ENCODE measurements at regions not wholly inside any gene's neighbourhood (a gene's known extent, or its start where the extent isn't known, plus 50 kb on each side); places are given as distances from the start of the nearest gene placed in this dataset.

GRCh38 chr7:155919391-155920067 is 107.3 kb upstream of the SHH start:
- no peak overlapping the region for H3K4me3 ChIP-seq (ENCODE audit: low read depth in 1 of 2, low read length in 2 of 2)
- no peaks in the 10 kb centered on the region for H3K36me3 ChIP-seq (ENCODE audit: control insufficient read depth in 1 of 2, insufficient read depth in 2 of 2, low read length in 2 of 2)
- H3K4me1 ChIP-seq (ENCODE audit: control insufficient read depth in 1 of 2, insufficient read depth in 2 of 2, low read length in 2 of 2) = no peaks in the 10 kb centered on the region
- no peak overlapping the region for H3K27ac ChIP-seq (ENCODE audit: low read length)
- H3K9me3 ChIP-seq (ENCODE audit: control insufficient read depth in 1 of 2, low read length in 2 of 2) = no peaks in the 10 kb centered on the region
- no peaks in the 10 kb centered on the region for H3K27me3 ChIP-seq (ENCODE audit: low read depth, low read length)

GRCh38 chr7:155918720-155919390 is 106.6 kb upstream of the SHH start:
- H3K9me3 ChIP-seq (ENCODE audit: control insufficient read depth in 1 of 2, low read length in 2 of 2) = no peaks in the 10 kb centered on the region
- H3K27ac ChIP-seq (ENCODE audit: low read length) = no peak overlapping the region
- H3K4me3 ChIP-seq (ENCODE audit: low read depth in 1 of 2, low read length in 2 of 2) = no peak overlapping the region
- H3K36me3 ChIP-seq (ENCODE audit: control insufficient read depth in 1 of 2, insufficient read depth in 2 of 2, low read length in 2 of 2) = no peaks in the 10 kb centered on the region
- no peaks in the 10 kb centered on the region for H3K27me3 ChIP-seq (ENCODE audit: low read depth, low read length)
- no peaks in the 10 kb centered on the region for H3K4me1 ChIP-seq (ENCODE audit: control insufficient read depth in 1 of 2, insufficient read depth in 2 of 2, low read length in 2 of 2)

- H3K4me1 ChIP-seq (ENCODE audit: control insufficient read depth in 1 of 2, insufficient read depth in 2 of 2, low read length in 2 of 2) = no peaks in the 10 kb centered on the region
- no peaks in the 10 kb centered on the region for H3K9me3 ChIP-seq (ENCODE audit: control insufficient read depth in 1 of 2, low read length in 2 of 2)
- H3K27me3 ChIP-seq (ENCODE audit: low read depth, low read length) = no peaks in the 10 kb centered on the region
- no peak overlapping the region for H3K4me3 ChIP-seq (ENCODE audit: low read depth in 1 of 2, low read length in 2 of 2)
- no peak overlapping the region for H3K27ac ChIP-seq (ENCODE audit: low read length)
- no peaks in the 10 kb centered on the region for H3K36me3 ChIP-seq (ENCODE audit: control insufficient read depth in 1 of 2, insufficient read depth in 2 of 2, low read length in 2 of 2)
Measured at GRCh38 chr7:155917836-155918430, 105.7 kb upstream of the SHH start.

GRCh38 chr7:155916926-155917655 is 104.8 kb upstream of the SHH start:
- no peak overlapping the region for H3K27ac ChIP-seq (ENCODE audit: low read length)
- peaks cover 0 to 3% of the 10 kb centered on the region in 2 donors for H3K9me3 ChIP-seq (ENCODE audit: control insufficient read depth in 1 of 2, low read length in 2 of 2)
- H3K27me3 ChIP-seq (ENCODE audit: low read depth, low read length) = no peaks in the 10 kb centered on the region
- no peaks in the 10 kb centered on the region for H3K36me3 ChIP-seq (ENCODE audit: control insufficient read depth in 1 of 2, insufficient read depth in 2 of 2, low read length in 2 of 2)
- H3K4me3 ChIP-seq (ENCODE audit: low read depth in 1 of 2, low read length in 2 of 2) = no peak overlapping the region
- H3K4me1 ChIP-seq (ENCODE audit: control insufficient read depth in 1 of 2, insufficient read depth in 2 of 2, low read length in 2 of 2) = no peaks in the 10 kb centered on the region

- no peaks in the 10 kb centered on the region for H3K4me1 ChIP-seq (ENCODE audit: control insufficient read depth in 1 of 2, insufficient read depth in 2 of 2, low read length in 2 of 2)
- no peaks in the 10 kb centered on the region for H3K36me3 ChIP-seq (ENCODE audit: control insufficient read depth in 1 of 2, insufficient read depth in 2 of 2, low read length in 2 of 2)
- no peak overlapping the region for H3K4me3 ChIP-seq (ENCODE audit: low read depth in 1 of 2, low read length in 2 of 2)
- no peaks in the 10 kb centered on the region for H3K27me3 ChIP-seq (ENCODE audit: low read depth, low read length)
- H3K9me3 ChIP-seq (ENCODE audit: control insufficient read depth in 1 of 2, low read length in 2 of 2) = peaks cover 0 to 13% of the 10 kb centered on the region in 2 donors
- H3K27ac ChIP-seq (ENCODE audit: low read length) = no peak overlapping the region
Measured at GRCh38 chr7:155914341-155914740, 102.1 kb upstream of the SHH start.

GRCh38 chr7:155913719-155914118 is 101.5 kb upstream of the SHH start:
- no peaks in the 10 kb centered on the region for H3K27me3 ChIP-seq (ENCODE audit: low read depth, low read length)
- no peak overlapping the region for H3K27ac ChIP-seq (ENCODE audit: low read length)
- no peak overlapping the region for H3K4me3 ChIP-seq (ENCODE audit: low read depth in 1 of 2, low read length in 2 of 2)

GRCh38 chr7:155913291-155913690 is 101.0 kb upstream of the SHH start:
- no peak overlapping the region for H3K4me3 ChIP-seq (ENCODE audit: low read depth in 1 of 2, low read length in 2 of 2)
- H3K4me1 ChIP-seq (ENCODE audit: control insufficient read depth in 1 of 2, insufficient read depth in 2 of 2, low read length in 2 of 2) = no peaks in the 10 kb centered on the region
- peaks cover 0 to 13% of the 10 kb centered on the region in 2 donors for H3K9me3 ChIP-seq (ENCODE audit: control insufficient read depth in 1 of 2, low read length in 2 of 2)
- no peaks in the 10 kb centered on the region for H3K36me3 ChIP-seq (ENCODE audit: control insufficient read depth in 1 of 2, insufficient read depth in 2 of 2, low read length in 2 of 2)
- no peak overlapping the region for H3K27ac ChIP-seq (ENCODE audit: low read length)
- H3K27me3 ChIP-seq (ENCODE audit: low read depth, low read length) = no peaks in the 10 kb centered on the region

More at GRCh38 chr7:155913719-155914118, 101.5 kb upstream of the SHH start:
- Histone ChIP-seq H3K4me1 (ENCODE audit: control insufficient read depth in 1 of 2, insufficient read depth in 2 of 2, low read length in 2 of 2) (no peaks in the 10 kb centered on the region), H3K9me3 (ENCODE audit: control insufficient read depth in 1 of 2, low read length in 2 of 2) (peaks cover 0 to 13% of the 10 kb centered on the region in 2 donors), H3K36me3 (ENCODE audit: control insufficient read depth in 1 of 2, insufficient read depth in 2 of 2, low read length in 2 of 2) (no peaks in the 10 kb centered on the region)

- no peaks in the 10 kb centered on the region for H3K27me3 ChIP-seq (ENCODE audit: low read depth, low read length)
- H3K4me3 ChIP-seq (ENCODE audit: low read depth in 1 of 2, low read length in 2 of 2) = no peak overlapping the region
- no peak overlapping the region for H3K27ac ChIP-seq (ENCODE audit: low read length)
- no peaks in the 10 kb centered on the region for H3K4me1 ChIP-seq (ENCODE audit: control insufficient read depth in 1 of 2, insufficient read depth in 2 of 2, low read length in 2 of 2)
- H3K9me3 ChIP-seq (ENCODE audit: control insufficient read depth in 1 of 2, low read length in 2 of 2) = peaks cover 0 to 13% of the 10 kb centered on the region in 2 donors
- no peaks in the 10 kb centered on the region for H3K36me3 ChIP-seq (ENCODE audit: control insufficient read depth in 1 of 2, insufficient read depth in 2 of 2, low read length in 2 of 2)
Measured at GRCh38 chr7:155911471-155912105, 99.3 kb upstream of the SHH start.

- H3K36me3 ChIP-seq (ENCODE audit: control insufficient read depth in 1 of 2, insufficient read depth in 2 of 2, low read length in 2 of 2) = no peaks in the 10 kb centered on the region
- H3K27ac ChIP-seq (ENCODE audit: low read length) = no peak overlapping the region
- H3K27me3 ChIP-seq (ENCODE audit: low read depth, low read length) = no peaks in the 10 kb centered on the region
- no peak overlapping the region for H3K4me3 ChIP-seq (ENCODE audit: low read depth in 1 of 2, low read length in 2 of 2)
- H3K4me1 ChIP-seq (ENCODE audit: control insufficient read depth in 1 of 2, insufficient read depth in 2 of 2, low read length in 2 of 2) = no peaks in the 10 kb centered on the region
- H3K9me3 ChIP-seq (ENCODE audit: control insufficient read depth in 1 of 2, low read length in 2 of 2) = peaks cover 0 to 13% of the 10 kb centered on the region in 2 donors
Measured at GRCh38 chr7:155908385-155908784, 96.1 kb upstream of the SHH start.

GRCh38 chr7:155907450-155908200 is 95.4 kb upstream of the SHH start:
- Histone ChIP-seq H3K4me1 (ENCODE audit: control insufficient read depth in 1 of 2, insufficient read depth in 2 of 2, low read length in 2 of 2) (no peaks in the 10 kb centered on the region), H3K27ac (ENCODE audit: low read length) (no peak overlapping the region), H3K36me3 (ENCODE audit: control insufficient read depth in 1 of 2, insufficient read depth in 2 of 2, low read length in 2 of 2) (no peaks in the 10 kb centered on the region), H3K9me3 (ENCODE audit: control insufficient read depth in 1 of 2, low read length in 2 of 2) (peaks cover 0 to 13% of the 10 kb centered on the region in 2 donors), H3K27me3 (ENCODE audit: low read depth, low read length) (no peaks in the 10 kb centered on the region), H3K4me3 (ENCODE audit: low read depth in 1 of 2, low read length in 2 of 2) (no peak overlapping the region)
